ENCODE measurements at regions not wholly inside any gene's neighbourhood (a gene's known extent, or its start where the extent isn't known, plus 50 kb on each side); places are given as distances from the start of the nearest gene placed in this dataset.

DNA sequence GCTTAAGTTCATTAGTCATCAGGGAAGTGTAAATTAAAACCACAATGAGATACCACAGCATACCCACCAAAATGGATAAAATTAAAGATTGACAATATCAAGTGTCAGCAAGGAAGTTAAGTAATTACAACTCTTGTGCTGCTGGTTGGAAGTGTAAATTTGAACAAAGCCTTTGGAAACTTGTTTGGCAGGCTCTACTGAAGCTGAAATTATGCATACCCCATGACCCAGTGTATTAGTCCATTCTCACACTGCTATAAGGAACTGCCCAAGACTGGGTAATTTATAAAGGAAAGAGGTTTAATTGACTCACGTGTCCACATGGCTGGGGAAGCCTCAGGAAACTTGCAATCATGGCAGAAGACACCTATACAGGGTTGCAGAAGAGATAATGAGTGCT is 196.1 kb downstream of the PDCD6IP start:
- Histone ChIP-seq H3K4me3 (no peak overlapping the region), H3K4me1 (no peaks in the 10 kb centered on the region), H3K27me3 (peaks cover 0 to 6% (median 0%) of the 10 kb centered on the region in 7 donors), H3K9me3 (peaks cover 0 to 10% (median 0%) of the 10 kb centered on the region in 11 donors), H3K36me3 (no peaks in the 10 kb centered on the region), H3K27ac (no peak overlapping the region)
- intact Hi-C loops (cut with DNase I), result no loop called here
- ATAC-seq (no peak), DNase-seq (no peak)
- TF ChIP-seq, protein P1, sequence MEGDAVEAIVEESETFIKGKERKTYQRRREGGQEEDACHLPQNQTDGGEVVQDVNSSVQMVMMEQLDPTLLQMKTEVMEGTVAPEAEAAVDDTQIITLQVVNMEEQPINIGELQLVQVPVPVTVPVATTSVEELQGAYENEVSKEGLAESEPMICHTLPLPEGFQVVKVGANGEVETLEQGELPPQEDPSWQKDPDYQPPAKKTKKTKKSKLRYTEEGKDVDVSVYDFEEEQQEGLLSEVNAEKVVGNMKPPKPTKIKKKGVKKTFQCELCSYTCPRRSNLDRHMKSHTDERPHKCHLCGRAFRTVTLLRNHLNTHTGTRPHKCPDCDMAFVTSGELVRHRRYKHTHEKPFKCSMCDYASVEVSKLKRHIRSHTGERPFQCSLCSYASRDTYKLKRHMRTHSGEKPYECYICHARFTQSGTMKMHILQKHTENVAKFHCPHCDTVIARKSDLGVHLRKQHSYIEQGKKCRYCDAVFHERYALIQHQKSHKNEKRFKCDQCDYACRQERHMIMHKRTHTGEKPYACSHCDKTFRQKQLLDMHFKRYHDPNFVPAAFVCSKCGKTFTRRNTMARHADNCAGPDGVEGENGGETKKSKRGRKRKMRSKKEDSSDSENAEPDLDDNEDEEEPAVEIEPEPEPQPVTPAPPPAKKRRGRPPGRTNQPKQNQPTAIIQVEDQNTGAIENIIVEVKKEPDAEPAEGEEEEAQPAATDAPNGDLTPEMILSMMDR (IDR thresholded peaks at IDR 0.05), result no peak
- 0% methylated on average over 1 of the region's 1 CpG for WGBS, 2 donors

DNA sequence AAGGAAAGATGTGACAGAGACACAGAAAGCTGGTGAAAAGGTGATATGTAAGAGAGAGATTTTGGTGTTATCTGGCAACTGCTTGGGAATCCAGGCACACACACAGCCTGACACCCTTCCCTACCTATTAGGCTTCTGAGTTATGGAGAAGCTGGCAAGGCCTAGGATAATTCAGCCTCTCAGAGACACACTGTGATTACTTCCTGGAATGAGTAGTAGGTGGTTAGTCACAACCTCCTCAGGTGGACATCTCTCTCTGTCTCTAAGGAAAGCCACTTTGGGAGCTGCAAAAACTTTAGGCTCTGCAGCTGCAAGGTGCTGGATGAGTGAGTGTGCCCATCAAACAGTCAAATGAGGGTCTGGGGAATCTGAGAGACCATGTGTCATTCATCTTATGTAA is 201.9 kb downstream of the PDCD6IP start:
- no peak for ATAC-seq
- DNase-seq, result no peak
- TF ChIP-seq, protein P1 (IDR thresholded peaks at IDR 0.05), result no peak
- Histone ChIP-seq H3K4me1 (no peaks in the 10 kb centered on the region), H3K4me3 (no peak overlapping the region), H3K9me3 (peaks cover 0 to 10% (median 0%) of the 10 kb centered on the region in 11 donors), H3K36me3 (no peaks in the 10 kb centered on the region), H3K27me3 (no peaks in the 10 kb centered on the region), H3K27ac (no peak overlapping the region)
- intact Hi-C loops (cut with DNase I), result no loop called here

DNA sequence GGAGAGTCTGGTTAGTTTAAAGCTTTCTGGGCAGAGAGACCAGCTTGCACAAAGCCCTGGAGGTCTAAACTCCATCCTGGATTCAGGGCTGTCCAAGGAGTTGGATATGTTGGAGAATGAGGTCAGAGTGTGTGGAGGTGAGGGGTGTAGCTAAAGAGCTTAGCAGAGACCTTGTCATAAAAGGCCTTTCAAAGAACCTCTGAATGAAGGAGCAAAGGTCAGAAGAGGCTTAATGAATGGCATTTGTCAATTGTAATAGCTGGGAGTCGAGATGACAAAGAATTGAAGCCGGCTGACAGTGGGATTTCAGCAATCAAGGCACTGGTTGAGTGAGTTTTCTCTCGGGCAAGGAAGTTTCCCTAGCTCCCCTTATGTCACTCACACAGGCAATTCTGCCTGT is 202.6 kb downstream of the PDCD6IP start:
- TF ChIP-seq, protein P1 (IDR thresholded peaks at IDR 0.05), result no peak
- H3K36me3 ChIP-seq, result no peaks in the 10 kb centered on the region
- H3K27me3 ChIP-seq, result no peaks in the 10 kb centered on the region
- no peak overlapping the region for H3K27ac ChIP-seq
- intact Hi-C loops (cut with DNase I), result no loop called here
- H3K9me3 ChIP-seq, result peaks cover 0 to 2% (median 0%) of the 10 kb centered on the region in 11 donors
- ATAC-seq (no peak), DNase-seq (no peak)
- no peak overlapping the region for H3K4me3 ChIP-seq
- WGBS, 2 donors, result 66 to 87% methylated on average over 3 of the region's 3 CpGs
- H3K4me1 ChIP-seq, result no peaks in the 10 kb centered on the region

DNA sequence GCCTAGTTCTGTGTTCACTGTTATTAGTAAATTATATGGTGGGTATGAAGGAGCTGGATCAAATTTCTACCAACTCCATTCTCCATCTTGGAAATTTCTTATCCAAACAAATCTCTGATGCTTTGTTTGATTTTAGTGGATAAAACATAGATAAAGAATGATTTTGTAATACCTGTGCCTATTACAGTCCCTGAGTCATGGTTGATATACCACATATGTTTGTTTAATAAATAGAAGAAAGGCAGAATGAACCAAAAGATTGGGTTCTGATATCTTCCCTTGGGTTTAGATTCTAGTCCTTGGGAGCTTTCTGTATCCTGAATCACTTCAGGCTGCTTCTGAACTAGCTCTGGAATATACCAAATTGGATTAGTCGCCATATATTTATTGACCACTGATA is 203.6 kb downstream of the PDCD6IP start:
- intact Hi-C loops (cut with DNase I), result no loop called here
- ATAC-seq, result no peak
- no peaks in the 10 kb centered on the region for H3K36me3 ChIP-seq
- no peaks in the 10 kb centered on the region for H3K4me1 ChIP-seq
- no peak overlapping the region for H3K27ac ChIP-seq
- DNase-seq, result no peak
- TF ChIP-seq, protein P1 (IDR thresholded peaks at IDR 0.05), result no peak
- 96 to 100% methylated on average over 1 of the region's 1 CpG for WGBS, 2 donors
- H3K4me3 ChIP-seq, result no peak overlapping the region
- no peaks in the 10 kb centered on the region for H3K9me3 ChIP-seq
- peaks cover 0 to 5% (median 0%) of the 10 kb centered on the region in 7 donors for H3K27me3 ChIP-seq

All from heart right ventricle (tissue), 16 donors.